HepG2 (cell line): ENCODE measurements at regions not wholly inside any gene's neighbourhood (a gene's known extent, or its start where the extent isn't known, plus 50 kb on each side); places are given as distances from the start of the nearest gene placed in this dataset.
A peak's percentile ranks its signal among the peaks of the same experiment; 100 is the strongest.

Source experiments
- ATAC-seq: fragments of 200-7000 bp; cut with Tn5 transposase; 3 replicates; pipeline ENCODE4 v1.9.1; 2020; ENCODE audit warnings: mild to moderate bottlenecking, moderate library complexity
- BruUV-seq: library from RNA; stranded (reverse); fragments of 400-500 nt; replicated peaks from 2 replicates; lab custom pipeline; 2021; lab: Mats Ljungman, UMichigan
- CTCF ChIA-PET: fragments of 300-600 bp; formaldehyde crosslinking; extraction: SDS; loops from one replicate; lab custom pipeline; 2021; ENCODE audit warnings: low total read pairs, inconsistent platforms, low intra/inter-chr PET ratio; lab: Yijun Ruan, JAX
- POLR2A ChIA-PET: fragments of 350-600 bp; sonication (Branson Sonifier 250); formaldehyde crosslinking; loops from one replicate; lab custom pipeline; 2020; ENCODE audit warnings: antibody characterized with exemption, inconsistent platforms; lab: Yijun Ruan, JAX
- DNase-seq: peaks from one replicate; pipeline ENCODE4 v3.0.0-alpha.2; 2015; ENCODE audit warnings: low spot score
- FAIRE-seq: peaks from 3 replicates; lab custom pipeline; 2011; peaks lifted over from hg19 to GRCh38; lab: Jason Lieb, UNC
- H2AFZ ChIP-seq: one replicate; pipeline ENCODE4 v1.6.1; 2011; ENCODE audit warnings: low read length, inconsistent platforms
- H3K27ac ChIP-seq: fragments of 300-600 bp; 3 replicates; pipeline ENCODE4 v1.8.0; 2011; ENCODE audit warnings: mixed run types, mild to moderate bottlenecking, mixed read lengths, low read length, inconsistent platforms; ENCODE audit not compliant: insufficient read depth; ENCODE audit errors: extremely low read length
- H3K27me3 ChIP-seq, 2 experiments: fragments of 200-600 bp in 1 of 2; 2 replicates in 1 of 2; 3 replicates in 1 of 2; pipeline versions ENCODE4 v1.6.0 to v1.8.0; 2011; ENCODE audit warnings: low read length in 2 of 2, mild to moderate bottlenecking in 2 of 2, moderate library complexity in 2 of 2, inconsistent platforms in 1 of 2; ENCODE audit not compliant: insufficient read depth in 2 of 2, control insufficient read depth in 1 of 2
- H3K36me3 ChIP-seq, 2 experiments: fragments of 200-600 bp in 1 of 2; replicated peaks in 1 of 2; 2 replicates in 1 of 2; 3 replicates in 1 of 2; pipeline versions ENCODE4 v1.5.1 to v1.8.0; 2011; ENCODE audit warnings: low read length in 2 of 2, inconsistent platforms in 1 of 2; ENCODE audit not compliant: insufficient read depth in 2 of 2, control insufficient read depth in 1 of 2
- H3K4me1 ChIP-seq: 2 replicates; pipeline ENCODE4 v1.5.1; 2012; ENCODE audit warnings: low read length, inconsistent platforms; ENCODE audit not compliant: insufficient read depth
- H3K4me2 ChIP-seq: 2 replicates; pipeline ENCODE4 v1.6.0; 2011; ENCODE audit warnings: low read depth, low read length, inconsistent platforms
- H3K4me3 ChIP-seq, 3 experiments: fragments of 200-600 bp in 1 of 3; sonication (generic), shearing (Covaris generic) in 1 of 3; replicated peaks in 1 of 3; 2 replicates each; pipeline ENCODE4 v1.5.1; 2011 to 2016; ENCODE audit warnings: low read length in 3 of 3, inconsistent platforms in 2 of 3, low read depth in 2 of 3, mild to moderate bottlenecking in 2 of 3, control low read depth in 1 of 3, mixed read lengths in 1 of 3; ENCODE audit not compliant: insufficient read depth in 1 of 3
- H3K79me2 ChIP-seq: one replicate; pipeline ENCODE4 v1.6.1; 2011; ENCODE audit warnings: low read length, inconsistent platforms; ENCODE audit not compliant: insufficient read depth
- H3K9ac ChIP-seq: 2 replicates; pipeline ENCODE4 v1.6.0; 2011; ENCODE audit warnings: mild to moderate bottlenecking, low read depth, low read length, inconsistent platforms; ENCODE audit not compliant: insufficient read depth
- H3K9me3 ChIP-seq: 2 replicates; pipeline ENCODE4 v1.5.1; 2012; ENCODE audit warnings: mild to moderate bottlenecking, low read length
- H4K20me1 ChIP-seq: 2 replicates; pipeline ENCODE4 v1.6.0; 2011; ENCODE audit warnings: inconsistent platforms, mild to moderate bottlenecking, low read length, moderate library complexity; ENCODE audit not compliant: insufficient read depth
- CTCF ChIP-seq: sonication (generic); formaldehyde crosslinking; IDR thresholded peaks from 2 replicates; pipeline ENCODE4 v1.5.0; 2020; ENCODE audit warnings: mild to moderate bottlenecking, missing genetic modification reagents, moderate library complexity
- DMTF1 ChIP-seq: sonication (generic); formaldehyde crosslinking; IDR thresholded peaks from 2 replicates; pipeline ENCODE4 v1.4.0; 2020; ENCODE audit warnings: mild to moderate bottlenecking, missing genetic modification reagents
- KLF12 ChIP-seq: sonication (generic); formaldehyde crosslinking; IDR thresholded peaks from 2 replicates; pipeline ENCODE4 v1.4.0; 2020; ENCODE audit warnings: missing genetic modification reagents, borderline replicate concordance
- STAG1 ChIP-seq: sonication (generic); formaldehyde crosslinking; IDR thresholded peaks from 2 replicates; pipeline ENCODE4 v1.4.0; 2020; ENCODE audit warnings: missing genetic modification reagents
- ZBED4 ChIP-seq: sonication (generic); formaldehyde crosslinking; IDR thresholded peaks from 2 replicates; pipeline ENCODE4 v1.4.0; 2020; ENCODE audit warnings: missing genetic modification reagents, borderline replicate concordance
- in situ Hi-C: cut with HindIII; loops from 2 replicates; pipeline ENCODE4 v1.10.0; 2017; ENCODE audit warnings: low pct_unique_long_range_greater_than_20kb; ENCODE audit not compliant: extremely low pct_ligation_motif_present
- intact Hi-C: fragments of 100-400 bp; cut with micrococcal nuclease; formaldehyde crosslinking; loops from one replicate; pipeline ENCODE4 v1.10.0; 2022; ENCODE audit not compliant: unreplicated experiment

GRCh38 chr2:145484448-145485097, 964.7 kb upstream of the ZEB2 start:
- Histone ChIP-seq H3K9ac (no peak overlapping the region), H2AFZ (no peak overlapping the region), H3K79me2 (no peaks in the 10 kb centered on the region), H3K27ac (no peak overlapping the region), H3K36me3 (no peaks in the 10 kb centered on the region), H3K4me3 (no peak overlapping the region), H3K4me1 (no peaks in the 10 kb centered on the region), H3K4me2 (no peak overlapping the region), H3K9me3 (no peaks in the 10 kb centered on the region), H3K27me3 (no peaks in the 10 kb centered on the region), H4K20me1 (no peaks in the 10 kb centered on the region)
- intact Hi-C loops = no loop called here
- ATAC-seq = no peak
- BruUV-seq = no TSS peak
- ChIA-PET POLR2A (no interaction called here), CTCF (no interaction called here)
- TF ChIP-seq STAG1 (CRISPR knock-in tag) (peak; percentile 36), CTCF (CRISPR knock-in tag) (peak; percentile 17; the same call in 1 of the 2 replicates), DMTF1 (CRISPR knock-in tag) (no peak), ZBED4 (CRISPR knock-in tag) (no peak), KLF12 (CRISPR knock-in tag) (no peak)
- in situ Hi-C loops = no loop called here
- no peak for FAIRE-seq
- no peak for DNase-seq
